HUDEP-2 (cell line): ENCODE measurements at regions not wholly inside any gene's neighbourhood (a gene's known extent, or its start where the extent isn't known, plus 50 kb on each side); places are given as distances from the start of the nearest gene placed in this dataset.
"Not testable (repeated sequence)": the region's sequence is repeated elsewhere in the genome, so short reads cannot be mapped to it uniquely, and the experiment has no call there.

Experiments
- DNase-seq, 76 experiments: peaks; one replicate each; lab custom pipeline; 2025; ENCODE audit not compliant: unreplicated experiment in 76 of 76; lab: John Stamatoyannopoulos, UW

- DNase-seq, result no peak
Observed at GRCh38 chr21:28127175-28127785, 865.4 kb downstream of the LTN1 start.

- DNase-seq, result no peak
Observed at GRCh38 chr21:28126521-28127174, 866.0 kb downstream of the LTN1 start.

- DNase-seq, result no peak
Observed at GRCh38 chr21:28124541-28124940, 868.1 kb downstream of the LTN1 start.

- DNase-seq, result no peak
Observed at GRCh38 chr21:28118570-28118969, 874.1 kb downstream of the LTN1 start.

- not testable (repeated sequence) for DNase-seq
Observed at GRCh38 chr21:28114986-28115385, 877.7 kb downstream of the LTN1 start.

- DNase-seq, result no peak
Observed at GRCh38 chr21:28113718-28114117, 879.0 kb downstream of the LTN1 start.

GRCh38 chr21:28112511-28112910 is 880.2 kb downstream of the LTN1 start:
- DNase-seq, result no peak

GRCh38 chr21:28111151-28111619 is 881.5 kb downstream of the LTN1 start:
- DNase-seq, result no peak

- DNase-seq, result no peak
Observed at GRCh38 chr21:28110716-28111115, 882.0 kb downstream of the LTN1 start.

- DNase-seq, result no peak
Observed at GRCh38 chr21:28110074-28110473, 882.6 kb downstream of the LTN1 start.

GRCh38 chr21:28106370-28106890 is 886.2 kb downstream of the LTN1 start:
- no peak for DNase-seq

GRCh38 chr21:28104346-28104745 is 888.3 kb downstream of the LTN1 start:
- no peak for DNase-seq

GRCh38 chr21:28100366-28100765 is 892.3 kb downstream of the LTN1 start:
- no peak for DNase-seq

- DNase-seq, result no peak
Observed at GRCh38 chr21:28099001-28099705, 893.5 kb downstream of the LTN1 start.

GRCh38 chr21:28091466-28091865 is 901.2 kb downstream of the LTN1 start:
- no peak for DNase-seq

GRCh38 chr21:28090546-28090945 is 902.1 kb downstream of the LTN1 start:
- DNase-seq, result no peak

GRCh38 chr21:28089599-28090441 is 902.9 kb downstream of the LTN1 start:
- peak in 1 of 76 experiments; percentile 1 for DNase-seq

GRCh38 chr21:28086861-28087581 is 905.7 kb downstream of the LTN1 start:
- no peak for DNase-seq

GRCh38 chr21:28084951-28085350 is 907.7 kb downstream of the LTN1 start:
- DNase-seq, result no peak

- DNase-seq, result no peak
Observed at GRCh38 chr21:28083350-28083749, 909.3 kb downstream of the LTN1 start.
